GM21360 (cell line): ENCODE measurements at regions not wholly inside any gene's neighbourhood (a gene's known extent, or its start where the extent isn't known, plus 50 kb on each side); places are given as distances from the start of the nearest gene placed in this dataset.
"Not testable (repeated sequence)": the region's sequence is repeated elsewhere in the genome, so short reads cannot be mapped to it uniquely, and the experiment has no call there.

Experiments
- ATAC-seq: cut with Tn5 transposase; IDR thresholded peaks from one replicate; pipeline ENCODE4 v1.9.1; 2021; ENCODE audit warnings: mild to moderate bottlenecking, moderate library complexity; ENCODE audit not compliant: unreplicated experiment

DNA sequence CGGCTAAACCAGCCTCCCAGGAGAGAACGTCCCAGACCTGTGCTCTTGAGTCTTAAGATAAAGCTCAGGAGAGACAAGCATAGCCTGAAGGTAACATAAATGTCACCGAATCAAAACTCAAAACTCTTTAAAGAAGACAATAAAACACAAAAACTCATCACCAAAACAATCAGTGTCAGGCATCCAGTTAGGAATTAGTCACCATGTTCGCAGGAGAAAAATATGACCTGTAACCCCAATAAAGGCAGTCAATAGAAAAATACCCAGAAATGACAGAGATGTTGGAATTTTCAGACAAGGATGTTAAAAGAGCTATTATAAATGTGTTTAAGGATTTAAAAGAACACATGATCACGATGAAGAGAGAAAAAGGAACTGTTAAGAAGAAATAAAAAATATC lies 352.4 kb downstream of the BRD1 start:
- ATAC-seq = no peak

DNA sequence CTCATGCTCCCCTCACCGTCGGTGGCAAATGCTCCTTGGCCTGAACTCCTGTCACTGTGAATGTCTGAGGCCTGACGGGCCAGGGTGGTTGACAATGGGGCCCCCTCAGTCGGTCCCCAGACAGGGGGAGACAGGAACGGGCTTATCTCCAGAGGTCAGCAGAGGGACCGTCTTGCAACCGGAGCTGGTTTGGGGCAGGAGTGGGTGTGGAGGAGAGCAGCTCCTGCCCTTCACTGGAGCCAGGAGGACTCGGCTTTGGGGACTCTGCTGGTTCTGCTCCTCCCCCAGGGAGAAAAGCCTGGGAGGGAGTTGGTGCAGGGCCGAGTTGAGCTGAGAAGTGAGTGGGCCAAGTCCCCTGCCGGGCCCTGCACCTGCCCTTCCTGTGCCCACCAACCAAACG lies 354.4 kb downstream of the BRD1 start:
- ATAC-seq = no peak

DNA sequence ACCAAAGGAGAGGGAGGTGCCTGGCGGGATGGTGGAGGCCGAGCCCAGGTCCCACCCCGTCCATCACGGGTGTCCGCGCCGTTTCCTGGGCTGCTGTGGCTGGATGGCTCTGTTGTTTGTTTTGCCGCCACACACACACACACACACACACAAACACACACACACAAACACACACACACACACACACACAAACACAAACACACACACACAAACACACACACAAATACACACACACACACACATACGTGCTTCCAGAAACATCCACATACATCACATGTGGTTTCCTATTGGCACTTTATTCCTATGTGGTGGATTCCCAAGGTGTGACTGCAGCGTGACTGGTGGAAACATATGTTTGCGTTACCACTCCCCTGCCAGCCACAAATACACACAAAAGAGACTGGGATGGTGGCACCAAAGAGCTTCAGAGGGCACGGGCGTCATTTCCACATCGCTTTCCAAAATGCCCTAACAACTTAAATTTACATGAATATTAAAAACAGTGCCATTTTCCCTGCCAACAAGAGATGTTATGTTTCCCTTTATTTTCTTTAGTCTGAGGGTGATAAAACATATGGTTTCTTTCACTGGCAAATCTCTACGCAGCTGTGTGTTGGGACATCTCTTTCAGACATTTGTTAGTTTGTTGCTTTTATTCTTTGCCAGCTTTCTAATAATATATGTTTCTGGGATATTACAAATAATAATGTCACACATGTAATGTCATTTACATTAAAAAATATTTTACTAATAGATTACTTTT lies 356.8 kb downstream of the BRD1 start:
- no peak for ATAC-seq

DNA sequence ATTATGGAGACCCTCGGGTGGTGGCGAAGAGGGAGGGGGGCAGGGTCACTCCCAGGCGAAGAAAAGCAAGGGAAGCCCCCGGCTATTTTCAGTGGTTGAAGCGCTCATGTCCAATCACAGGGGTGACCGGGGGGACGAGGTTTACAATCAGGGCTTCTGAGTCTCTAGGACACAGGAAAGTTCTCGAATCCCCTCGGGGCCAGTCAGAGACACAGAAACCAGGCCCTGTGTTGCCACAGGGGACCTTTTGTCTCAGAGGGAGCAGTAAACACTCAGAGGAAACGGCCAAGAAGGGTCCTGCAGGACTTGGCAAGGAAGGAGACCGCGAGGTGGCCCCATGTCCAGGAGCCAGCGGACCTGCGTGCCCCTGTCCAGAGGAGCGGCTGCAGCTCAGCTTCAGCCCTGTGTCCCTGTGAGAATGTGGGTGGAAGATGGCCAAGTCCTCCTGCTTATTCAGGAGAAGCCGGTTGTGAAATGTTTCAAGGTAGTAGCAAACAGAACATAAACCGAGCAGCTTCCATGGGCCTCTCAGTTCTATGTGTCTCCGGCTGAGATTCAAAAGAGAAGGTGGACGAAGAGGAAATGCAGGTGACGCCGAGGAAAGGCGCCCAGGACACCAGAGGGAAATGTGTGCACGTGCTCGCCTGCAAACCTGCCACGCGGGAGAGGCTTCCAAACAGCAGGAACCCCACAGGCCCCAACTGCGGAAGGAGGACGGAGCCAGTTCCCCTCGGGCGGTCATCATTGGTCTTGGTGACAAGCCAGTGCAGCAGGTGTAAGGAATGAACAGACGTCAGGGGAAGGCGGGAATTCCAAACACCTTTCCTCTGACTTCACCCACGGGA lies 357.6 kb downstream of the BRD1 start:
- ATAC-seq = no peak

DNA sequence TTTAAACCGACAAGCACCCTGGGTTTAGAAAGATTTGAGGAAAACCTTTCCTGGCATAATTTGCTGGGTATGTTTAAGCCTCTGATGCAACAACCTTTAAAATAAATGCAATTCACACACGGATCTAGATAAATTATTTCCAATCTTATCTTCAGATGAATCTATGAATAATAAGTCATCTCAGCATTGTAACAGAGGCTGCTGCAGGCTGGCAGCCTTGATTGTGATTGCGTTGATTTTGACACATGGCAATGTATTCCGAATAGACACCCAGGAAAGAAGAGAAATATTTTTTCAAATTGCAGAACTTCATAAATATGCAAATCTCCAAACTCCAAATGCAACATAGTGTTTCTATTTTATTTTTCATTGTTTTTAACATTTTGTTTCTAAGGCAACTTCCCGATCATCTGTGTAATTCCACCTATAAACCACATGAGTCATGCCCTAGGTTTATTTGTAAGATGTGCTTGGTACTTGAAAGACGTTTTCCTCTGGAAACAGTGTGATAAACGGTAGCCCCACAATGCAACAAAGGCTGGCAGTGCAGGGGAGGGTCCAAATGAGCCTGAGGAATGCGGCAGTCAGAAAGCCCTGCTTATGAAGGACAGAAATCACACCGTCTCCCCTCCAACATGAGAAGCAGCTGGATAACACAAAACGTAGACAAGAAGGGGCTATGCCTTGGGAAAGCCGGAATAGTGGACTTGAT lies 359.0 kb downstream of the BRD1 start:
- no peak for ATAC-seq

DNA sequence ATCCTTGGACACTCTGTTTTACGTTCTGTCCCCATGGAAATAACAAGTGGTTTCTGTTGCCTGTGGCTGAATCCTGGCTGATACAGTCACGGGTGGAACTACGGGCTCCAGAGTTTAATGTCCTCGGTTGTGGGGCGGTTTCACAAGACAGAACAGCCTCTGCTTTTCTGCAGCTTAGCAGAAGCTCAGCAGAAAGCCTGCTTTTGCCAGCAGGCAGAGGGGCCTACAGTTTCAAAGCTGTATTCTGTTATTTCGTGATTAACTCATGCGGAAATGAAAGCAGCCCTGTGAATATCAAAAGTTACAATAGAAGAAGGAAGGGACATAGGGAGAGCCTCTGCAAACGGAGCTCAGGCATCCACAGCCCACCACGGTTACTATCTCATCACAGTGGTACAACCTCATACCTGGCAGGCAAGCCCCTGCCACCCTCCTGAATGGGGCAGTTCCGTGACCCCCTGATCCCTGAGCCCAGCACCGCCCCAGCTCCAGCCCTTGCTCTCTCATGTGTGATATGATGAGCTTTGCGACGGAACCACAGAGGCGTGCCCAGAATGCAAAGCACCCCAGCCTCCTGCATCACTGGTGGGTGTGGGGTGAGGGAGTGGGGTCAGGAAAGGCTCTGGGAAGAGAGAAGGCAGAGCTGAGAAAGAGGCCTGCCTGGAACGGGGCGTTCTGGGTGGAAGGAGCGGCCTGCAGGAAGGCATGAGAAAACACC lies 360.6 kb downstream of the BRD1 start:
- ATAC-seq = no peak

DNA sequence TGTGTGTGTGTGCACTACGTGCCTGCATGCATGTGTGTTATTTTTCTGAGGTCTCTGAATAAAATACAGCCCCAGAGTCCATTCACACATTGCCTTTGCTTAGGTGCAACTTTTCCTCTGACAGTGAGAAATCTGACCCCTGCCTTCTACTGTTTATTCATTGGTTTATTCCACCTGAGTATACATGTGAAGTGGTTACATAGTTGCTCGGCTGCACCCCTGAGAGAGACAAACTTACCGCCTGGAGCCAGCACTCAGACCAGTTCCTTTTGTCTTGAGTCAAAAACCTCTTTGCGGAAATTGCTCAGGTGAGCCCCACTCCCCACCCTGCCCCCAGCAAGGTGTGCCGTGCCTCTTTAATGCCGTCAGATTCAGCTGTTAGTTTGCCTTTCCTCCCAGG lies 363.6 kb downstream of the BRD1 start:
- no peak for ATAC-seq

DNA sequence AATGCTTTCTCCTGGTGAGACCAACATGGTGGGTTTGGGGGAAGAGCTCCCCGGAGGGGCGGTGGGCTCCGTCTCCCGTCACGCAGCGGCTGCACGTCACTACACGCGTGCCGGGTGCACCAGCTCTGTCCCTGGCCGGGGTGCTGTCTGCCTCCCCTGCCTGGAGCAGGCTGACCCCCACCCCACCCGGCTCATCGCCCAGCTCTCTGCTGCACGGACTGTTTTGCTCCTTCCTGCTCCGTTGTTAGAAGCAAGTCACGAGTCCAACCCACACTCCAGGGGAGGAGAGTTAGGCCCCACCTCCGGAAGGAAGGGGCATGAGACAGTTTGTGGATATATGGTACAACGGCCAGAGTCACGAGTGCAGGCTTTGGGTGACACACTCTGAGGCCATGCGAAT lies 364.9 kb downstream of the BRD1 start:
- ATAC-seq = no peak

DNA sequence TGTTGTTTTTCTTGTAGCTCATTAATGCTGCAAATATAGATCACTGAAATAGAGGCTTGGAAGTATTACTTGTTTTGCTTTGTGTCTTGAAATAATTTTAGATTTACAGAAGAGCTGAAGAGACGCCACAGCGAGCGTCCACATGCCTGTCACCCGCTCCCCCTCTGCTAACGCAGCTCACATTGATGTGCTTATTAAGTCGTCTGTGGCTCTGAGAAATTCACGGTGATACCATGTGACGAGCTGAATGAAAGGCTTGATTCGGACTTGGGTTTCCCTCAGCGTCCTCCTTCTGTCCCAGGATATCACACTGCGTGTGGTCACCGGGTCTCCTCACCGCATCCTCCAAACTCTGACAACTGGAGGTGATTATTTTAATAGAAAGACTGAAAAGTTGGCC lies 365.4 kb downstream of the BRD1 start:
- ATAC-seq = no peak

DNA sequence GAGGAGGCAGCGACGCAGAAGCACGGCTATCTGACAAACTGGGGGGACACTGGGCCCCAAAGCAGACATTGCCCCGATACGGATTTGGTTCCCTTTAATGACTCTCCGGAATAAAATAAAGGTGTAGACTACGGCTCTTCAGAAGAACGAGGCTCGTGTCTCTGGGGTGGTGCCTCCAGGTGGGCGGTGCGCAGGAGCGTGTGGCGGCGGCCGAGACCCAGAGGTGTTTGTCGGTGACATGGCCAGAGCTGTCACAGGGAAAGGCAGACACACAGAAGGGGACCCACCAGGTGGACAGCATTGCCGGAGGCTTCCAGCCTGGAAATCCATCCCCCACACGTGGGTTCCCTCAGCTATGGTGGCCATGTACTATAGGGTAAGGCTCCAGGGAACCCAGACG lies 366.0 kb downstream of the BRD1 start:
- no peak for ATAC-seq

DNA sequence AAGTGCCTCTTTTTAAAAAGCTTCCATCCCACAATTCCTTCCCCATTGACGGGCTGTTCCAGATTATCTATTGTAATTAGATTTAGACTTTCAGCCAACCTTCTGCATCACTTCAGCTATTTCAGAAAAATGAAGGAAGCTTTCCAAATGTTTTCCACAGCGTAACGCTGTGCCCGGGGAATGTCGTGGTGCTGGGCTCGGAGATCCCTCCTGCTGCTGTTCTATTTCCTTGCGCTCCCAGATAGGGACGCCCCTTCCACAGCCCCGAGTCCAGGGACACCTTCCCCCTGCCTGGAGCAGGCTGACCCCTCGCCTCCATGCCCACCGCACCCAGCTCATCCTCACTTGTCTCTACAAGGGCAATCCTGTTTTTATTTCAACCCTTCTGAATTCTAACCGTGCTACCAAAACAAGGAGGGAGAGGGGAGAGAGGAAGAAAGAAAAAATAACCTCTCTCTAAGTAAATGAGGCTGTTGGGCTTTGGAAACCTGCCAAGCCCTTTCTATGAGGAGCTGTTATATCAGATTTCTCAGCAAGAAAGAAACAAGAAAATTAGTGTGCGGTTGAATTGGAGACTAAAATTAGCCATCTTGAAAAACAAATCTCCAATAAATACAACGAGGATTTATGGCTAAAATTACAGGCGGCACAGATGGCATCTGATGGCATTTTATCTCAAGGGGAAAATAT lies 366.9 kb downstream of the BRD1 start:
- ATAC-seq = no peak

DNA sequence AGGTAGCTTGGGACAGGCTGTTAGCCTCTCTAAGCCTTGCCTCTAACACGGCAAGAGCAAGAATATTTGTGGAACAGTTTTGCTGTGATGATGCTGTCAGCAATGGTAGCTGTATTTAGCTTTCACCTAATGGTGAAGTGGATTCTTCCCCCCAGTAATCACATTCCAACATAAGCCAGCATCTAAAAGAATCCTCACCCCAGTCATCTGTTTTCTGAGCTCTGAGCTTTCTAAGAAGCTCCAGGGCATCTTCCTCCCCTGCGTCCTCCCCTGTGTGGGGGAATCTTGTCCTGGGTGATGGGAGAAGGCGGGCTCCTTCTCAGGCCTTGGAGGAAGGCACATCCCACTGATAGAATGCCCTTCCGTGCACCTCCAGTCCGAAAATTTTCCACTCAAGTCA lies 367.6 kb downstream of the BRD1 start:
- ATAC-seq = no peak

DNA sequence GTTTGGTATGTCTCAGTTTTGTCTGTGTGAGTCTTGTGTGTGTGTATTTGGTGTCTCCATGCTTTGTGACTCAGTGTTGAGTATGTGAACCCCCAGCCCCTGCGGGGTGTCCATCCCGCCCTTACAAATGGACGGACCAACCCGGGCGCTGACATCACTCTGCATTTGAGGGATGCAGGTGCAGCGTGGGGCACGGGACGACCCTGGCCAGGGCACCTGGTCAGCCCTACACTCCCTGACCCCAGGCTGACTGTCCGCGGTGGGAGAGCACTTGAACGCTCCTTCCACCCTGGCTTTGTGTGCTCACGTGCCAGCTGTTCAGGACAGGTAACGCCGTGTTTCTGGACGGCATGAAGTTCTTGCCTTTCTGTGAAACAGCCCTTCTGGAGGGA lies 369.0 kb downstream of the BRD1 start:
- ATAC-seq = no peak

DNA sequence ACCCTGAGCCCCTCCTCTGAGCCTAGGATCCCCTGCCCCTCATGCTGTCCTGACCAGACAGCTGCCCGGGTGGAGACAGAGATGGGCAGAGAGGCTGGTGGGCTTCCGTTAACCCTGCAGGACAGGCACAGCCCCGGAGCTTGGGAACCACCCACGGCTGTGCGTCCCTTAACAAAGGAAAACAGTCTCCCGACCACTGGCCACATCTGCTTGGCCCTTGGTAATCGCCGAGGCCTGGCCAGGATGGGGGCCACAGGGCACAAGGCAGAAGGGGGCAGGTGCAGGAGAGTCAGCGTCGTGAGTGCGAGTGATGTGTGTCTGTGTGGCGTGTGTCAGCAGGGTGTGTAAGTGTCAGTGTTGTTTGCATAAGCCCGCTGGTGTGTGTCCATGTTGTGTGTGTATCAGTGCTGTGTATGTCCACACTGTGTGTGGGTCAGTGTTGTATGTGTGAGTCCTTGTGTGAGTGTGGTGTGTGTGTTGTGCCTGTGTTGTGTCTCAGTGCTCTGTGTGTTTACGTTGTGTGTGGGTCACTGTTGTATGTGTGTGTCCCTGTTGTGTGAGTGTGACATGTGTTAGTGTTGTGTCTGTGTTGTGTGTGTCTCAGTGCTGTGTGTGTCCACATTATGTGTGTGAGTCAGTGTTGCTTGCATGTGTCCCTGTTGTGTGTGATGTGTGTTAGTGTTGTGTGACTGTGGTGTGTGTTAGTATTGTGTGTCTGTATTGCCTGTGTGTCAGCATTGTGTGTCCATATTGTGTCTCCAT lies 369.5 kb downstream of the BRD1 start:
- no peak for ATAC-seq

DNA sequence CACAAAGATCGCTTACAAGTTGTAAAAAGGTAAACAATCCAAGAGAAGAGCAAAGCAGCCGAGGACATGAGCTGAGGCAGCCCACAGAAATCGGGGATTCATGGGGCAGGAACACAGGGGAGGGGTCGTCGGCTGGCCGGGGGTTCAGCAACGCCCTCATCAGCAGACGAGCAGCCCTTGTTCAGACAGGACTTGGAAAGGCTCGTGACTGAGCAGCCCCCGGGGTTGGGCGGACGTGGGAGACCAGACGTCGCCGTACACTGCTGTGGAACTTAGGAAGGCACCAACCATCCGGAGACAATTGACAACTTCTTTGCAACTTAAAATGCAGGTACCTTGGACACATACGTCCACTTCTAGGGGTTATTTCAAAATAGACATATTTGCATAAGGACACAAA lies 370.5 kb downstream of the BRD1 start:
- ATAC-seq = no peak

DNA sequence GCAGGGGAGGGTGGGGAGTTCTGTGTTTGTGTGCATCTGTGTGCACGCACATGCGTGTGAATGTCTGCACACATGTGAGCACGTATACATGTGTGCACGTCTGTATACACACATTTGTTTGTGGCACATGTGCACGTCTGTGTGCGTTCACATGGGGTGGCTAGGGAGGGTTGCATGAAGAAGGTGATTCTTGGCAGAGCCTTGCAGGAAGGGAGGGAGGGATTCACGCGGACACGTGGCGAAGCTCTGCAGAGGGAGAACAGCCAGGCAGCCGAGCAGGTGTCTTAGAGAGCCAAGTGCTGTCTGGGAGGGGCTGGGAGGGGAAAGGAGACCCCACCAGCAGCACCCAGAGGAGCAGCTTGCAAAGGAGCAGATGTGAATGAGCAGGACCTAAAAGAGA lies 372.1 kb downstream of the BRD1 start:
- no peak for ATAC-seq

DNA sequence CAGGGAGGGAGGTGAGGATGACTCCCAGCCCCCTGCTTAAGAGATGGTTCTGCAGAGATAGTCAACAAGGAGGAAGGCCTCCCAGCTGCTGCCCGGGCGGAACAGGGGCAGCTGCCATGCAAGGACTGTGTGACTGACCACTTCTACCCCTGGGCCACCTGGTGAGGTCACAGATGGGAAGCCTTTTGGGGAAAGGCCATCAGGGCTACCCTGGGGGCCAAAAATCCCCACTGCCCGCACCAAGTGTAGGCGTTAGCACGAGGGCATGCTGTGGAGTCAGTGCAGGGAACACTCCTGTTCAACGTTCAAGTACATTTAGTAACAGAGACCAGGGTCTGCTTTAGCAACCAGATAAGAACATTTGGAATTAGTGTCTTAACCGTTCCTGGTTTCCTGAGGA lies 372.9 kb downstream of the BRD1 start:
- ATAC-seq = no peak

DNA sequence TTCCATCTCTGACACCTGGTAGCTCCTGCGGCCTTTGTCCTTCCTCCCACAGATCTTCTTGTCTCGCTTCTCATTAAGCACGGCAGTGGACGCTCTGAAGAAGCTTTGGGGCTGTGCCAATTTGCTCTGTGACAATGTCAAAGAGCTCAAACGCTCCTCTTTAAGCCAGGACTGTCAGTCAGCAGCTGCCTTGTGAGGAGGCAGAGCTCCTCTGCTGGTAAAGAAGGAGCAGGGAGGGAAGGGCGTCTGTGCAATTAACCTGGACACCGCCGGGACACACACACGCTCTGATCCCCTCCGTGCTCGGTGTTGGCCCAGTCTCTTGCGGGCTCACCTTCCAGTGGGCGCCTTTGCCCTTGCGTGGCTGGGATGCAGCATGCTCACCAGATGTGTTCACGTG lies 373.9 kb downstream of the BRD1 start:
- ATAC-seq = no peak

DNA sequence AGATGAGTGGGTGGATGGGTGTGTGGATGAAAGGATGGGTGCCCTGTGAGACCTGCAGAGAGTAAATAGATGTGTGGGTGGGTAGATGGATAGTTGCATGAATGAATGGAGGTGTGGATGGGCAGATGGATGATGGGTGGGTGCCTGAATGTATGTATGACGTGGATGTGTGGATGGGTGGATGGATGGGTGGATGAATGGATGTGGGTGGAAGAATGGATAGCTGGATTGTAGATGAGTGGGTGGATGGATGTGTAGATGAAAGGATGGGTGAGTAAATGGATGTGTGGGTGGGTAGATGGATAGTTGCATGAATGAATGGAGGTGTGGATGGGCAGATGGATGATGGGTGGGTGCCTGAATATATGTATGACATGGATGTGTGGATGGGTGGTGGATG lies 374.7 kb downstream of the BRD1 start:
- ATAC-seq = not testable (repeated sequence)
